GM12864 (cell line): ENCODE measurements at regions not wholly inside any gene's neighbourhood (a gene's known extent, or its start where the extent isn't known, plus 50 kb on each side); places are given as distances from the start of the nearest gene placed in this dataset.

ENCODE experiments used
- DNase-seq: peaks from one replicate; pipeline ENCODE4 v3.0.0-alpha.2; 2011; ENCODE audit warnings: low read depth
- H3K4me3 ChIP-seq: 2 replicates; pipeline ENCODE4 v1.5.1; 2011; ENCODE audit warnings: mild to moderate bottlenecking, low read depth, low read length, control low read depth
- CTCF ChIP-seq: IDR thresholded peaks from 2 replicates; pipeline ENCODE4 v1.5.1; 2011; ENCODE audit warnings: low read depth, mild to moderate bottlenecking, moderate library complexity, low read length, control low read depth, inconsistent platforms; ENCODE audit errors: missing control alignments

GRCh38 chr2:126824663-126825062, 74.0 kb upstream of the TEX51 start:
- no peak for DNase-seq
- no peak overlapping the region for H3K4me3 ChIP-seq
- TF ChIP-seq CTCF, result no peak

GRCh38 chr2:126825316-126825715, 73.4 kb upstream of the TEX51 start:
- no peak for TF ChIP-seq CTCF
- no peak for DNase-seq
- H3K4me3 ChIP-seq, result no peak overlapping the region

GRCh38 chr2:126826491-126826890, 72.2 kb upstream of the TEX51 start:
- no peak for DNase-seq
- no peak overlapping the region for H3K4me3 ChIP-seq
- no peak for TF ChIP-seq CTCF

- DNase-seq, result no peak
- TF ChIP-seq CTCF, result no peak
- H3K4me3 ChIP-seq, result no peak overlapping the region
Measured at GRCh38 chr2:126827371-126827770, 71.3 kb upstream of the TEX51 start.

GRCh38 chr2:126828051-126828450, 70.6 kb upstream of the TEX51 start:
- DNase-seq, result no peak
- TF ChIP-seq CTCF, result no peak
- H3K4me3 ChIP-seq, result no peak overlapping the region

- DNase-seq, result no peak
- TF ChIP-seq CTCF, result no peak
- no peak overlapping the region for H3K4me3 ChIP-seq
Measured at GRCh38 chr2:126828491-126828890, 70.2 kb upstream of the TEX51 start.

- no peak for TF ChIP-seq CTCF
- no peak for DNase-seq
- H3K4me3 ChIP-seq, result no peak overlapping the region
Measured at GRCh38 chr2:126831234-126832005, 67.3 kb upstream of the TEX51 start.
